Neural progenitor cell (in vitro differentiated cells): ENCODE measurements at regions not wholly inside any gene's neighbourhood (a gene's known extent, or its start where the extent isn't known, plus 50 kb on each side); places are given as distances from the start of the nearest gene placed in this dataset.

Experiments
- EZH2 ChIP-seq: fragments of 200-600 bp; sonication (generic); IDR thresholded peaks from 2 replicates; pipeline ENCODE4 v1.6.1; 2017; ENCODE audit warnings: antibody characterized with exemption, mild to moderate bottlenecking, moderate library complexity
- EZH2phosphoT487 ChIP-seq: fragments of 200-600 bp; sonication (generic); IDR thresholded peaks from 2 replicates; pipeline ENCODE4 v1.6.1; 2017; ENCODE audit warnings: antibody characterized with exemption
- TF ChIP-seq, protein P1 (sequence below): fragments of 200-600 bp; sonication (generic); IDR thresholded peaks from 2 replicates; pipeline ENCODE4 v1.5.1; 2017; ENCODE audit warnings: antibody characterized with exemption, mild to moderate bottlenecking

DNA sequence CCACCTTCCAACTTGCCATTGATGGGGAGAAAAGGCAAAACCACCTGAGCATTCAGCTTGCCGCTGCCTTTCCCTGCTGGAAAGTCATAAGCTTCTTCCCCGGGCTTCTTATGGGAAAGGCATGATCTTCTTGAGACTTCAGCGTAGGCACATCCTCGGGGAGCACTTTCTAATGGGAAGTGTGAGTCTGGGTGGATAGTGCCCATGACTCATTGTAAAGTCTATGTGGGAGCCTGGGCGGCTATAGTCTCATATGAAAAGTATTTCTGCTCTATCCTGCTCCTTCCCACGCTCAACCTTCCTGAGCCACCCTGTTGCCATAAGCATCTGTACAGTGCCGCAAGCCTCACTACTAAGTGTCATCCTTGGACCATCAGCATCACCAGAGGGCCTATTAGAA lies 309.9 kb upstream of the THBS1 start:
- TF ChIP-seq, protein P1, sequence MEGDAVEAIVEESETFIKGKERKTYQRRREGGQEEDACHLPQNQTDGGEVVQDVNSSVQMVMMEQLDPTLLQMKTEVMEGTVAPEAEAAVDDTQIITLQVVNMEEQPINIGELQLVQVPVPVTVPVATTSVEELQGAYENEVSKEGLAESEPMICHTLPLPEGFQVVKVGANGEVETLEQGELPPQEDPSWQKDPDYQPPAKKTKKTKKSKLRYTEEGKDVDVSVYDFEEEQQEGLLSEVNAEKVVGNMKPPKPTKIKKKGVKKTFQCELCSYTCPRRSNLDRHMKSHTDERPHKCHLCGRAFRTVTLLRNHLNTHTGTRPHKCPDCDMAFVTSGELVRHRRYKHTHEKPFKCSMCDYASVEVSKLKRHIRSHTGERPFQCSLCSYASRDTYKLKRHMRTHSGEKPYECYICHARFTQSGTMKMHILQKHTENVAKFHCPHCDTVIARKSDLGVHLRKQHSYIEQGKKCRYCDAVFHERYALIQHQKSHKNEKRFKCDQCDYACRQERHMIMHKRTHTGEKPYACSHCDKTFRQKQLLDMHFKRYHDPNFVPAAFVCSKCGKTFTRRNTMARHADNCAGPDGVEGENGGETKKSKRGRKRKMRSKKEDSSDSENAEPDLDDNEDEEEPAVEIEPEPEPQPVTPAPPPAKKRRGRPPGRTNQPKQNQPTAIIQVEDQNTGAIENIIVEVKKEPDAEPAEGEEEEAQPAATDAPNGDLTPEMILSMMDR = no peak
- TF ChIP-seq EZH2 (no peak), EZH2phosphoT487 (no peak)
